HG02571 (cell line): ENCODE measurements at regions not wholly inside any gene's neighbourhood (a gene's known extent, or its start where the extent isn't known, plus 50 kb on each side); places are given as distances from the start of the nearest gene placed in this dataset.
"Not testable (repeated sequence)": the region's sequence is repeated elsewhere in the genome, so short reads cannot be mapped to it uniquely, and the experiment has no call there.

Experiments used
- ATAC-seq: cut with Tn5 transposase; IDR thresholded peaks from one replicate; pipeline ENCODE4 v1.9.1; 2021; ENCODE audit warnings: mild to moderate bottlenecking, moderate library complexity; ENCODE audit not compliant: unreplicated experiment

DNA sequence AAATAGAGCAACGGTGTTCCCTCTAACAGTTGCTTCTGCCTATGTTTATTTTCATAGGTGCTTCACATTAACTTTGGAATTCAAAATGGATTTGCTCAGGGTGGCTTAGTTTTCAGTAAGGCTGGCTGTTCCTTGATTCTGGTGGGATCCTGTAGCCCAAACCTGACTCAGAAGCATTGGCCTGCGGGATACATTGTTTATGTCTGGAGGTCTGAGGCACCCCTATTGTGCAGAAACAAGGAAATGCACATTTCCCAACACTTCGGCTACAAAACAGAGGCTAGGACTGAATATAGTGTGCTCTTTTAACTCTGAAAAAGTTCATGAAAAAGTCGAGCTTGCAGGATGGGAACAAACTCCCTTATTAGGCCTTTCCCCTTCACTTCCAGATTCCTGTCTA, 133.8 kb upstream of the F3 start:
- no peak for ATAC-seq

DNA sequence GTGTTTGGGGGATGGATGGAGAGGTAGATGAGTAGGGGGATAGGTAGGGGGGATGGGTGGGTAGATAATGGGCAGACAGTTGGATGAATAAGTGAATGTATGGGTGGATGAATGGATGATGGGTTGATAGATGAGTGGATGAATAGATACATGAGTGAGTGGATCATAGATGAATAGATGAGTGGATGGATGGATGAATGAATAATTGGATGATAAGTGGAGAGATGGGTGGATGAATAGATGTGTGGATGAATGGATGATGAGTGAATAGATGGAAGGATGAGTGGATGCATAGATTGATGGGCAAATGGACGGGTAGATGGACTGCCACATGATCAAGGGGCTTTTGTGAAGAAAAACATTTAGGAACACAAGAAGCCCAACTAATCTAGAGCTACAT, 133.3 kb upstream of the F3 start:
- ATAC-seq, result no peak

DNA sequence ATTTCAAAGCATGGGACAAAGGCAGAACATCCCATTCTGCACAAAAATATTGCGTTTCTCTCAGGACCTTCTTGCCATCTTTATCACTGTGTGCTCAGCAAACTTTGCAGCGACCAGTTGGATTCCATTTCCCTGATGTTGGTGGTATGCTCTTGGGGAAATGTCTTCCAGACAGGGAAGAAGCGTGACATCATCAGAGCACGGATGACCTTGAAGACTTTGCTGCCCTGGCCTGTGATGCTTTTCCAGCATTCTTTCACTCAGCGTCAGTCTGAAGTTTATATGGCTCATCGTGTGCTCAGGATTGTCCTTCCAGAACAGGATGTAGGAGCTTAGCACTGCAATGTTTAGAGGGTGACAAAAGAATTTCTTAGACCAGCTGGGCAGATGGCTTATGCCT, 131.4 kb upstream of the F3 start:
- no peak for ATAC-seq

DNA sequence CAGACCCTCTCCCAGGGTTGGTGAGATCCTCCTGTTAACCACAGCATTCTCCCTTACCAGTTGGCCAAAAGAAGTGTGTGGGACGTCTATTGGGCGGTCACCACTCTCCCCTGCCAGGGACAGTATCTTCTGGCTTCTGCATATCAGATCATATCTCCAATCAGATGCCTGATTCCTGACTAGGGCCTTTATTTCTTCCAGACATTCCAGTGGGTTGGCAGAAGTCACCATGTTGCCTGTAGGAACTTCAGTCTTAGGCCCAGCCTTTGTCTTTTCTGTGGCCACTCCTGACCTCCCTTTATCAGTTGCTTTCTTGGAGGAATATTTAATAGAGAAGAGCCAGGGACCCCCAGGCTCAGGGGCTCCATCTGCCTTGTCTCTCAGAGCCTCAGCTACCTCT, 130.4 kb upstream of the F3 start:
- no peak for ATAC-seq

DNA sequence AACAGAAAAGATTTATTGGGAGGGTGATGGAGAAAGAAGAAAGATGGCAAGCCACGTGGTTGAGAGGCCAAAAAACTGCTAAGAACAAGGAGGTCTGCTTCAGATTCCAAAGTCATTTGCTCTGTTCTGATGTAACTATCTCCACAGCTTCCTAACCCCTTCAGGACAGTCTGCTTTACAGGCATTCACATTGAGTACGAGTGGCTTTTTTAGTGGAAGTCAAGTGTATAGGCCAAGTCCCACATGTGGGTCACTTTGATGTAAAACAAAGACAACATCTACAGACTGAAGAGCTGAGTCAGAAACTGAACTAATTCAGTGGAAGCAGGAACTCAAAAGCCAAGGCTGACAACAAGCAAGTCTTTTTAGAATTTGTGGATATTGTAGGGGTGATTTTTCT, 128.7 kb upstream of the F3 start:
- no peak for ATAC-seq

DNA sequence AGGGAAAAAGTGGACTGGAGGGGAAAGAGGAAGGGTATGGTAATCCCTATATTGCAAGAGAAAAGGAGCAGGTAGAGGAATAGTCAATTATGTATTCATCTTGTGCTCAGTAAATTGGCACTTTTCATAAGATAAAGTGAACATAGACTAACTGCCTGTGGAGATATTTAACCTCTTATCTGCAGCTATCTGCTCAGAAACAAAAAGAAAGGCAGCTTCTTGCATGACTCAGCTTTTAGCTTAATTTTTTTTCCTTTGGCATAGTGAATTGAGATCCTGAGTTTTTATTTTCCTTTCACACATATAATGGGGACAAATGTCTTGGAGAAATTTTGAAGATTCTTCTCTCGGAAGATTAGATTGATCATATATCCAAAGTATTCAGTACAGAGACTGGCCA, 127.6 kb upstream of the F3 start:
- no peak for ATAC-seq

DNA sequence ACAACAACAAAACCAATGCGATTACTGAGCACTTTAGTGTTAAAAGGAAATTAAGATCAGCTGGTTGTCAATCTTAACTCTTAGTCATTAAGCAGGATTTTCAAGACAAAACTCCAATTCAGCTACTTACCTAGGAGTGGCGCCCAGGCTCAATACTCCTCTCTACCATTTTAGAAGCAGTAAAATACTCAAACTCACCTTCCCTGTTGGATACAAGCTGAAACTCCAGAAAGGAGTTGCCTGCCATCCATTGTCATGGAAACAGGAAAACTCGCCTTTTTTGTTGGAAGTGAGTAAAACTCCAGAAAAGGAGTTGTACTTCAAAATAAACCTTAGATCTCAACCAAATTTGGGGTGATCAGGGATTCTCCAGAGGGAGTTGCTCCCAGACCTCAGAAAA, 127.0 kb upstream of the F3 start:
- no peak for ATAC-seq

DNA sequence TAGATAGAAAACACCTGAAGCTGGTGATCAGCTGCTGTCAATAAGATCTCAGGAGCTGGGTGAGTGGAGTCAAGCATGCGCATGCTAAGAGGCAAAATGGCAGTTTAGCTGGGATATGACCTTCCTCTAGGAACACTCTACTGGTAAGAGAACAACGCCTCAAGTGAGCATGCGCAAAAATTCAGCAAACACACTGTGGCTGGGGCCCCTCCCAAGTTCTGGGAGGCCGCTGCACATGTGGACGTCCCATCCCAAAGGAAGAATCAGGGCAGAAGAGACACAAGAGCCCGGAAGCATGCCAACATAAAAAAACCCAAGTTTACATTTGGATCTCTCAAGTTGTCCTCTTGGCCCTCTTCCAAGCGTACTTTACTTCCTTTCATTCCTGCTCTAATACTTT, 126.3 kb upstream of the F3 start:
- no peak for ATAC-seq

DNA sequence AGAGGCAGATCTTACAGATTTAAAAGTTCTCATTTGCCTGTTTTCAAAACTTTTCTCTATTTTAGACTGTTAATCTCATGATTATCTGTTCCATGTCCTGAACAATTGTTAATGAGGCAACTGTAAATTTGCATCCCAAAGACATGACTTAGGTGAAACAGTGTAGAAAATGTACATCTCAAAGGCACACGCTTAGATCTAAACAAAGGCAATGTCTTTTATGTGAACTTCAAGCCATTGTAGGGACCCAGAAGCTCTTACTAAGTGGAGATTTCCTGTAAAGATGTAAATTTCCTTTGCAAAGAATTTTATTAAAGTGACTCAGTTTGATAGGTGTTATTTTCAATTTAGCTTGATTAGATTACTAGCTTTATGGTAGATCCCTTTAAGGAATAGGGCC, 125.2 kb upstream of the F3 start:
- no peak for ATAC-seq

DNA sequence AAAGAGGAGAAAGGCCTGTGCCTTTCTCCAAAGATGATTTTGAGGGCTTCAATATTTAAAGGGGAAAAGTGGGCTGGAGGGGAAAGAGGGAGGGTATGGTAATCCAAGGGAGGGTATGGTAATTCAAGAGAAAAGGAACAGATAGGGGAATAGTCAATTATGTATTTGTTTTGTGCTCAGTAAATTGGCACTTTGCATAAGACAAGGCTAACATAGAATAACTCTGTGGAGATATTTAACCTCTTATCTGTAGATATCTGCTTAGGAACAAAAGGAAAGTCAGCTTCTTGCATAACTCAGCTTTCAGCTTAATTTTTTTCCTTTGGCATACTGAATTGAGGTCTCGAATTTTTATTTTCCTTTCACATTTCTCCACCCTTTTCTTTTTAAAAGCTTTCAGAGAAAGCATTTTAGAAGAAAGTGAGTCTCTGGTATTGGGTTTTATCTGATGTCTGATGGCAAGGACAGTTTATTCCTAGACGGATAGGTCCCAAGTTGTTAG, 119.9 kb upstream of the F3 start:
- ATAC-seq, result no peak

DNA sequence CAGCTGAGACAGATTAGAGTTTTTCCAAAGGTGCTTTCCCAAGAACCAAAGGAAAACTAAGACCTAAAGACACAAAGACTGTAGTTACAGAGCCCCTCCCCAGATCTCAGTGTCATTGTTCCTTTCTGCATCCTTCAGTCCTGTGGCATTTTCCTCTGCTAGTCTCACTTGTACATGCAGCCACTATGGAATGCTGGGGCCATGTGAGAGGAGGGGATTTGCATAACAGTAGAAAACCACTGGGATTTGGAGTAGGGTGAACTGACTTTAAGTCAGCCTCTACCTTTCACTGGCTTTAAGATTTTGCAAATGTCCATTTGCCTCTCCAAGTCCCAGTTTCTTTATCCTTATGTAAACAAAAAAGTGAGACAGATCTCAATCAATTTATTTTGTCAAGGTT, 119.4 kb upstream of the F3 start:
- ATAC-seq, result no peak

DNA sequence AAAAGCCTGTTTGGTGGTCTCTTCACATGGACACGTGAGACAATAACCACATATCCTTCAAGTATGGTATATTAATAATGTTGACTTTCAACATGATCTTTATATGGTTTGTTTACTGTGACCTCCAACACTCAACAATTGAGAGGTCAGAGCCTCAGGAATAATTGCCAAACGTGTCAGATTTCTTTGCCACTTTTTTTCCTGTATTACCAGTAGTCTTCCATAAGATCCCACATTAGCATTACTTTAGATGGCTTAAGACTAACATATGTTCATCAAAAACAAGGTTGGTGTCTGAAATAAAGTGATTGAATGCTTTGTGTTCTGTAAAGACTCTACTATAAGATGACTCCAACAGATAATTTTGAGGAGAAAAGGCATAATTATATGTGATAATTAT, 118.7 kb upstream of the F3 start:
- no peak for ATAC-seq

DNA sequence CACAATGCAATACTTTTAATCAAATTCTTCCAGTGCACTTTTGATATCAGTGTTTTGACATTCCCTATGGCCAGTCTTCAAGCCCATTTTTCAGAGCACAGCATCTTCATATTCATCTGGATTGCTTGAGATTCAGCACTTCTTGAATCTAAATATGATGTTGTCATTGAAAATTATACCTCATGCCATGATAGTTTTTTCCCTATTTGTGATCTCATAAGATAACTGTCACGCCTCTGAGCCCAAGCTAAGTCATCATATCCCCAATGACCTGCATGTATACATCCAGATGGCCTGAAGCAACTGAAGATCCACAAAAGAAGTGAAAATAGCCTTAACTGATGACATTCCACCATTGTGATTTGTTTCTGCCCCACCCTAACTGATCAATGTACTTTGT, 117.6 kb upstream of the F3 start:
- not testable (repeated sequence) for ATAC-seq

DNA sequence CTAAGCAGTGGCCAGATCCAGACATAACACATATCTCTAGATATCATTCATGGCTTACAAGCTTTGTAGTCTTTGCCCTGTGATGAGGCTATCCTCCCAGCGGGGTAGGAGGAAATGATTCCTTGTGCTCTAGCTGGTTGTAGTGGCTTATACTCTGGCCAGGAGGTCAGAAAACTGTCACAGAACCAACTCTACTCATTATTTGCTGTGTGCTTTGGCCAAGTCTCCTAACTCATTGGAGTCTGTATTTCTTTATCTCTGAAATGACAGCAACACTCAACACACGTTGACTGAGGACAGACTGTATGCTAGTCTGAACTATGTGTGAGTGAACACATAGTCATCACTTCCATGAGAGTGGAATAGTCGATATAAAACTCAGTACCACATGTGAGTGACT, 116.7 kb upstream of the F3 start:
- ATAC-seq, result no peak

DNA sequence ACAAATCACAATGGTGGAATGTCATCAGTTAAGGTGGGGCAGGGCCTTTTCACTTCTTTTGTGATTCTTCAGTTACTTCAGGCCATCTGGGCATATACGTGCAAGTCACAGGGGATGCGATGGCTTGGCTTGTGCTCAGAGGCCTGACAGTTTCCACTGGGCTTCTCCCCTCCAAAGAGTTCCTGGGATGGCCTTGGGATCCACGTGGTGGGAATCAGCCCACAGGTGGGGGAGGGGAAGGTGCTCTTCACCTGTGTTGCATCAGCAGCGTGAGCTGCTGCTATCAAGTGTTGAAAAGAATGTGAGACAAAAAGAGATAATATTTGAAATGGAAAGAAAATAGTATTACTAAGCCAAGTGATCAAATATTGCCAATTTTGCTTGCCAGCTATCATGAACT, 116.2 kb upstream of the F3 start:
- ATAC-seq, result not testable (repeated sequence)

DNA sequence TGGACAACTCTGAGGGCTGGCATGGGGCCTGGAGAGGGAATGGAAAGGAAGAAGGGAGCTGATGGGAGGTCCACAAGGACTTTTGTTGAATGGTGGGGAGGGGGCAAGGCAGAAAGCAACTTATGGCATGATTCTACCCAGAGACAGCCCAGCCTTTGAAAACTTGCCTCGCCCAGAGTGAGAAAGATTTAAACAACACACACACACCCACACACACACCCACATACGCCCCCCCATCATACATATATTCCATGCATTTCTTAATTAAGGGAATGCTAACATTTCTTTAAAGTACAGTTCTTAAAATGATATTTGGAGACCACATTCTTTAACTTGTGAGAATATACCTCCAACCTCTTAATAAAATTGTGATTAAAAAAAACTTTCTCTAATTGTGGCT, 115.4 kb upstream of the F3 start:
- ATAC-seq, result no peak

DNA sequence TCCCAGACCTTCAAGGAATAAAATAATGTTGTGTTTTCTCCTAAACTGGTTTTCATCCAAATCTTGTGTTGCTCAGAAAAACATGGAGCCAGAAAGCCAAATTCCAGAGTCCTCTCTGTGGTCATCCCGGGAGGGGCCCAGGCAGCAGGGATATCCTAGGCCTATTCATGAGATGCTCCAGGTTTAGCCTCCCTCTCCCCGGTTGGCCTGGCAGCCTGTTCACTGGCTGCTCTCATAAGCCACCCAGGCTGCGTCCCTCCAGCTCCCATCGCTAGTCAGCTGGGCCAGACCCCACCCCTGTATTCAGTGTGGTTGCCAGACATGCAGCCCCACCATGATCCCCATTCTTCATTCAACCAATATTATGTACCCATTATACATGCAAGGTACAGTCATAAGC, 113.4 kb upstream of the F3 start:
- no peak for ATAC-seq

DNA sequence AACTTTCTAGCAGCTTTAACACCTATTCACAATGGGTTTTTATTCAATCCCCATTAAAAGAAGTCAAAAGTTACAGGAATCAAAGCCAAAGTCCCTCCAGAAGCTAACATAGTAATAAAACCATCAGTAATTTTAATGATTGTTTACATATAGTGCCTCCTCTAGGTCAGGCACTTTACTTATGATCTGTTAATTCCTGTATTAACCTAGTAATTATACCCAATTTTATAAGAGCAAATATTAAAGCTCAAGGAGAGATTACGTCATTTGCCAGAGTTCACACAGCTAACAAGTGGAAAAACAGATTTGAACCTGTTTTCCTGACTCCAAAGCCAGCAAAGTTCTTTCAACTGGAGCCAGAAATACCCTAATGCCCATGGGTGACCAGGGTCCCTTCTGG, 112.9 kb upstream of the F3 start:
- no peak for ATAC-seq

DNA sequence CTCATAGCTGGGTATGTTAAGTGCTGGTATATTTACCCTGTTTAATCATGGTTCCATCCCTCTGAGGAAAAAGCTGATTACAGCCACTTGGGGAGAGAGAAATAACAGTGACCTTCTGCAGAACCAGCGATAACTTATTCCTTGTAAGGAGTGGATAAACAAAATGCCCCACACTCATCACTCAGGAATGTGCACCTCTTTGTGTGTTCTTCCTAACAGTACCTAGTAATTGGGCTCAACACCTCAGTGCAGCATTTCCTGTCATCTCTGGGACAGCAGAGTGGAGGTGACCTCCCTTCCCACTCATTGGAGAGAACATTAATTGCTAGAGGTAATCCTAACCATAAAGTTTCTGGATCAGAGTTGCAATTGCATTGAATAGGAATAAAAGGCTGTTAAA, 112.5 kb upstream of the F3 start:
- no peak for ATAC-seq

DNA sequence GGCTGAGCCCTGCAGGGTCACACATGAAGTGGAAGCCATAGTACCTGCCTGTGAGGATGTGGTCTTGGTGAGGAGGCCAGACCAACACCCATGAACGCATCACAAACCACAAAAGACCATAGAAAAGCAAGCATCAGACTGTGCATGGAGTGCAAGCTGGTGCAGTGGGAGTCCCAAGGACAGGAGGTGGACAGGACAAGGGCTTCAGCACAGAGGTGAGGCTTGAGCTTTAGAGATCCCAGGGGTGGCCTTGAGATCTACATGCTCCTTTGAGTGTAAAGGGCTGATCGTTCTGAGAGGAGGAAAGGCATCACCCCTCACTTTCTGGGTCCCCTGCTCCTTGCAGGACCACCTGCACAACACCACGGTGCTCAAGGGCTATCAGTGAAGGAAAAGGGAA, 111.9 kb upstream of the F3 start:
- no peak for ATAC-seq

DNA sequence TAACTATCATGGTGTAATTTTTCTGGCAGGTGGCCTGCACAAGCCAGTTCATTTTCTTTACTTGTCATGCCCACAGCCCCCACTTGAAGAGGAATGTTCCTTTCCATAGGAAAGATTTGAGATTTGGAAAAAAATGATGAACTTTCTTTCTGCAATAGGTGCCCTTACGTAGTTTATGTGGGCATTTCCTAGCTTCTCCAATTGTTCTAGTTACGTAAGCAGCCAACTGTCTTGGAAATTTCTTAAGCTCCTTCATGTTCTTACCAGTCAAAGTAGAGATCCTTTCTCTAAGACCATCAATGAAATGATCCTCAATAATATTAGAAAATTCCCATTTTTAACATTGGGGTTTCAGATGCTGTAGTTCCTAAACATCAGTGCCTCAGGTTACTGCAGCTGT, 109.5 kb upstream of the F3 start:
- no peak for ATAC-seq

DNA sequence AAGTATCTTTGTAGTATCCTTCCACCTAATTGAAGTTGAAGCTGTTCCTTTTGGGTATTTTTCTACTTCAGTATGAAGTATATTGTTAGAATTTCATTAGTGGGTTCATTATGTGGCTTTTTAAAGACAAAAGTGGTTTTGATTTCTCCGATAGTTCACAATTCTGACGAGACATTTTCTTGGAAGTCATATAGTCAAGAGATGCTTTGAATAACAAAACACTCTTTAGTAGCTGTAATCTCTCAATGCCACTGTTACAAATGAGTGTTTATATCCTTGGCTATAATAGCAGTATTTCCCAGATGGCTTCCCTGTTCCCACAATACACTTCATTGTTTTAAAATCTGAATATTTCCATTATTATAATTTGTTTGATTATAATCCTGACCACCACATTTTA, 108.7 kb upstream of the F3 start:
- no peak for ATAC-seq

DNA sequence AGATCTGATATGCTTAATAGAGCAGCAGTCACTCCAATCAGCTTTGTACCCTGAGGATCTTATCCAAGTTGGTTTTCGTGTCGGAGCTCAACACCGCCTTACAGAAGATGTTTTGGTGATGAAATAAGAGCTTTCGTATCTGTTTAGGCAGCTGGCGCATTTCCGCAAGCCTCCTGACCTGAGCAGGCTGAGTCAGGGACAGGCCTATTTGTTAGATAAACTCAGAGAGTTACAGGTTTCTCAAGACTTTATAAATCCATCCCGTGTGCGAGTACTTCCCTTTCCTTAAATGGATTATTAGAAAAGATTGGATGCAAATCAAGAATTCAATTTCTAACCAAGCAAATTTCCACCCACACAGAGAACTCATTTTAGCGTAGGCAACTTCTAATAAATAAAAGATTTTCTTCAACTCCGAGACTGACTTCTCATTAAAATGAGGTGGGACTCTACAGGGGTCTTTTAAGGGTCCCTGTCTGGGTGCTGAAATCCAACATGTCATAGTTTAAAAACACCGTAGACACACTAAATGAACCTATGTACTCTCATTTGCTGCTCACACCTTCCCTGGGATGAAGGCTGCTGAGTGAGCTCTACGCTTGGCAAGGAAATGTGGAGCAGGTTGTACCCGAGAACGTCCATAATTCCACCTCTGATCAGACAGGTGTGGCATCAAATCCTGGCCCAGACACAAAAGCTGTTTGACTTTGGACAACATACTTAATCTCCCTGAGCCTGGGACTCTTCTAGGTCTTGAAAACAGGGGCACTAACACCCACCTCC, 106.9 kb upstream of the F3 start:
- ATAC-seq, result no peak
